Right forelimb (tissue), 1 donor: ENCODE measurements at regions not wholly inside any gene's neighbourhood (a gene's known extent, or its start where the extent isn't known, plus 50 kb on each side); places are given as distances from the start of the nearest gene placed in this dataset.

Experiments
- DNase-seq: peaks from one replicate; pipeline ENCODE4 v3.0.0-alpha.2; 2018

DNA sequence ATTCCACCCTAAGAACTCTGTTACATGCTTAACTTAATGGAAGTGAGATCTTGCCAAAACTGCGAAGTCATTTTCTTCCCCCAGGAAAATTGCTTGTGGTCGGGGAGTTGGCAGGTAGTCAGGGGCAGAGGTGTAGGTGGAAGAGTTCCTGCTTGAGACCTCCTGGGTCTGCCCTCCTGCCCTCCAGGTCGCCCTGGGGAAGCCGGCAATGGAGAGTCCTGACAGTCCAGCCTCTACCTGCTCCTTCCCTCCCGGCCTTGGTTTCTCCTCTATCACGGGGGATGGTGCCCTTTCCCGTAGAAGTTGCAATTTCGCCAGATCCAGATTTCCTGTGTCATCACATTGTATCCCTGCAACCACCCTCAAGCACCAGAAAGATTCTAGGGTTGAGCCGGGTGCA, 463.8 kb downstream of the MATN1 start:
- no peak for DNase-seq

DNA sequence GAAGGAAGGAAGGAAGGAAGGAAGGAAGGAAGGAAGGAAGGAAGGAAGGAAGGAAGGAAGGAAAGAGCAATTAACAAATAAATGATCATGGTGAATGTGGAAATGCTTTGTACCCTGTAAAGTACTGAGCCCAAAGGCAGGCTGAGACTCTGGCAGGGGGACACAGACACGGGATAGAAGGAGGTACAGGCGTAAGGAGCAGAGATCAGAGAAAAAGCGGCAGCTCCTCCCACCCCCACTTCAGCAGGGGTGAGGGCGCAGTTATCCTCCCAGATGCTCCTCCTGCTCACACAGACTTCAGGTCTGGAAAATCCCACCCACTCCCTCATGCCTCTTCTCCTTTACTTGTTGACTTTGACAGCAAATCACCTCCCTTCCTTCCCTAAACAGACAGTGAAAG, 464.5 kb downstream of the MATN1 start:
- DNase-seq: no peak

DNA sequence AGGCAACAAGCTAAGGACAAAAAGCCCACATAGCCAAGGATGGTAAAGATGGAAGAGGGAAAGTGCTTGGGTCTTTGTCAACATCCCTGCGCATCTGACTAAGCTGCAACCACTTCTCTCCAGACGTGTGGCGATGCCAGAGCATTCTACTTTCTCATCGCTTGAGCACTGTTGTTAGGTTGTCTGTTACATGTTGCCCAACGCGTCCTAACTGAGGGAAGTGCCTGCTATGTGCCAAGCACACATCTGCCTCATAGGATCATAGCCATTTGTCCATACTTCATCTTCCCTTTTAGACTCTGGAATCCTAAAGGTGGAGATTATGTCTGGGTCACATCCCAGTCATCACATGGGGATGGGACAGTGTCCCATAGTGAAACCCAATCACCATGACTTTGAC, 464.9 kb downstream of the MATN1 start:
- DNase-seq: no peak

DNA sequence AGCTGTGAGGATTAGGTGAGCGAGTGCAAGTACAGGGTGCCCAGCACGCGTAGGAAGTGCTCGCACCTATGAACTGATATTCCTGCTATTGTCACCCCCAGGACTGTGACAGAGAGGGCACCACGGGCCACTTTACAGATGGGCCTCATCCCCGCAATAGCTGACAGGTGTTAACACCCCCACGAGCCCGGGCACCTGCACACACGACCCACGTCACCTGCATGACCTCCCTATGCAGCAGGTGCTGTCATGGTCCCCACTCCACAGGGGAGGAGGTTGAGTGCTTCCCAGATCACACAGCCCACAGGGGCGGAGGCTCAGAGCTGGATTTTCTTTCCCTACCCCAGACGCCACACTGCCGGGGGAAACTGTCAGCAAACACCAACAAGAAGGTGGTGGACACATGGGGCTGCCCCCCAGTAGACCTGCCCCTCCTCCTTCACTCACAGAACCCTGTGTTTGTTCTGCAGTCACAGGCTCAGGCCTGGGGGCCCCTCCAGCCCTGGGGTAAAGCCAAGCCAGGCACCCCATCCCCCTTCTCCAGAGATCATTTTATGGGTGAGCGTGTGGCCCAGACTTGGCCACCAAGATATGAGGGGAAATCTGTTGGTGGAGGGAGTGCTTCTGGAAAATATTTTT, 465.5 kb downstream of the MATN1 start:
- DNase-seq: no peak

DNA sequence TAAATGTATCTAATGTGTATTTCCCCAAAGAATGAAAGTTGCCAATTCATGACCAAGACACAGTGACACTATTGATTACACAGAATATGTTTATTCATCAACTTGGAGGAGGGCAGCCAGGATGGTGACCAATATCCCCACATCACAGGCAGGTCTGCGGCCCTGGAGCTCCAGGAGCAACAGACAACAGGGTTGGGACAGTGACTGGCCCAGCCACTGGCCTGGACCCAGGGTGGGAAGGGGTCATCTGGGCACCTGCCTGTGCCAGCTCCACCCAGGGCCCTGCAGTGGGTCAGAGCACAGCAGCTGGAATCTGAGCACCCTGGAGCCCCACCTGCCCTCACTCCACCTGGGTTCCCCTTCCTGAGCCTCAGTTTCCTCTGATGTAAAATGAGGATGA, 466.1 kb downstream of the MATN1 start:
- DNase-seq: no peak

DNA sequence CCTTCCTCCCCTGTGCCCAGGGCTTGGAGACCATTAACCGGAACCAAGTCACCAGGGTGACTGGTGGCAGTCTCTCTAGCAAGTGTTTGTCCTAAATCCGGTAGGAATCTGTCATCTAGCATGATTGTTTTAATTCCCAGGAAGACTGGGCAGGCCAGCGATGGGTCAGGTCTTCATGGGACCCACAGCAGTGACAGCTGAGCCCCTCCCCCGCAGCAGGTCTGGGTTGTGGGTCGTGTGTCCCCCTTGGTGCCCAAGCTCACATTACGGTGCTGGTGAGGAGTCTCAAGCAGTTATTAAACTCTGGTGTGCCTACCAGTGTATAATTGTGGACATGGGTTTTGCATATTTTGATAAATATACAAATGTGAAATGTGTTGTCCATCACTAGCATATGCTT, 466.5 kb downstream of the MATN1 start:
- DNase-seq: no peak

DNA sequence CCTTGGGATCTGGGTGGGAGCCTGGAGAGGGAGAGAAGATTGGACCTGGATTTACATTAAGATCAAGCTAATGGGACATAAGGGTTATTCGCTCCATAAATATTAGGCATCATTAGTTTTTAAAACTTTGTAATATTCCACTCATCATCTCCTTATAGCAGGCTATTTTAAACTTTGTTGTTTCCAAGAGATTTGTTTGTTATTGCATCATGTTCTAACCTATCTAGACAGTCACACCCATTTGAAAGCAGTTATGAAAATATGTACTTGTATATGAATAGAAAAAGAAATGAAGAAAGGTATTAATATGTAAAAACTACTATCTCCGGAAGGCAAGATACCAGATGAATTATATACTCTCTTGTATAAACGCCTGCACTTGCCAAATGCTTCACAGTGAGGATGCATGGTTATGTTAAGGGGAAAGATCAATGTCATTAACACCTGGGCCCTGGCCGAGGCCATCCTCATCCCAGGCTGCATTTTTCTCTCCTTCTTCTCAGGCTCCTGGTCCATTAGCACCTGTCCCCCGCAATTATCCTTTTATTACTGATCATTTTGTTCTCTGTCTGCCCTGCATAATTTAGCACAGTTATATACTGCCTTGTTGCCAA, 468.2 kb downstream of the MATN1 start:
- no peak for DNase-seq

DNA sequence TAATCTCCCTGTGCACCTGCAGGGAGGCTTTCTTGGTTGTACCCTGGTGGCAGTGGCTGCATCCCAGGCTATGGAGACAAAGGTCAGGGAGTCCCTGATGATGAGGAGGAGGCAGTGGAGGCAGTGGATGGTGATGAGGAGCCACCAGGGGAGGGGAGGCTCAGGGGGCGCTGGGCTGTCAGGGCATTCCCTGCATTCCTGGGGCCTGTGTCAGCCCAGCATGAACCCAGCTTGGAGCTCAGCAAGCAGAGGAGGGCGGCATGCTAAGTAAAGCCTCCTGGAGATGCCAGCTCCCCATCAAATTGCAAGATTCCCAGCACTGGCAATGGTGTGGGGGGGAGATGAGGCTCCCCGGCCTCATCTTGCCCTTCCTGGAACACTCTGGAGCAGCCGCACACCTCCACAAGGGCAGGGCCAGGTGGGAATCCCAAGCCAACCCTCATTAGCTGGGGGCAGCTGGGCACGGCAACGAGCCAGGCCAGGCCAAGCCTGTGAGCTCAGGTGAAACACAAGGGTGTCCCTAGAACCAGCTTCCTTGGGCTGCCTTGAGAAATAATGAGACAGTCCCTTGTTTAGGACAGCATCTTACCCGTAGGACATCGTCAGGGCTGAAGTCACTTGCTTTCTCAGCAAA, 469.5 kb downstream of the MATN1 start:
- no peak for DNase-seq

DNA sequence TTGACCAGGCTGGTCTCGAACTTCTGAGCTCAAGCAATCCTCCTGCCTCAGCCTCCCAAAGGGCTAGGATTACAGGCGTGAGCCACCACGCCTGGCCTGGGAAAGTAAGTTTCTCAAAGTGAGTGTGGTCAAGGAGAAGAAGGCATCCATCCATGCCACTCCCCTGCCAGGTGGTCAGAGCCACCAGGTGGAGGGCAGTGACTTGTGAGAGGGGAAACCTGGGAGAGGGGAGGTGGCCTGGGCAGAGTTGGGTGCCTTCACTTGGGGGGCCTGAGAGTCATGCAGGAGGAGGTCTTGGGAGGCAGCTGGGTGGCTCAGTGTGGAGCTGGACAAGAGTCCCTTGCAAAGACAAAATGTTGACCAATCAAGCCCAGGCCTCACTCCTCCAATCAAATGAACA, 470.0 kb downstream of the MATN1 start:
- no peak for DNase-seq

DNA sequence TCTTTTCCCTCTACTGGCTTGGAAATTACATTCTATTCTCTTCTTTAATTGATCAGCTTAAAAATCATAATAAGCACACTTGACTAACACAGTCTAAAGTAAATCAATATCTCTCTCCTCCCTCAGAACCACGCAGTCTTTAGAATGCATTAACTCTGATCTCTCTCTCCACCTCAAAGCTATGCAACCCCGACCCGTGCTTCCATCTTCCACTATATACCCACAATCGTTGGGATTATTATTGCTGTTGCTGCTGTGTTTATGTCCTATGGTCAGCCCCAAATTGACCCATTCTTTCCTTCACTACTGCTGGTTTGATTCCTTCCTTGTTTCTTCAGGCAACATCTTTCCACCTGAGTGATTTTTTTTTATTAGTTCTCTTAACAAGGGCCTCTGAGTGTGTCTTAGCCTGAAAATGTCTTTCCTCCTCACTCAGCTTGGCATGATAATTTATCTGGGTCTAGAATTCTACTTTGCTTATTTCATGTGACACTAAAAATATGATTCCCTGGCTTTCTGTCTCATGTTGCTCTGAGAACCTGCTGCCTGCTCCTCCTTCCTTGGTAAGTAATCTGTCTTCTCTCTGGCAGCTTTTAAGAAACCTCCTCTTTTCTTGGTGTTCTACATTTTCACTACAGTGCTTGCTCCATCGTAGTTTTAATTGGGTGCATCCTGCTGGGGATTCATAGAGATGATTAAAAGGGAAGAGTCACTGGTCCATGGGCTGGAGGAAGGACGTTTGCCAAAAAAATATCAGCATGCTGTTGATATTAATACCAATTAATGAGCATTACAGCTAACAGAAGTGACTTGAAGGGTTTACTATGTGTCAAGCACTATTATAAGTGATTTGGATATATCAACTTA, 472.2 kb downstream of the MATN1 start:
- DNase-seq: no peak

DNA sequence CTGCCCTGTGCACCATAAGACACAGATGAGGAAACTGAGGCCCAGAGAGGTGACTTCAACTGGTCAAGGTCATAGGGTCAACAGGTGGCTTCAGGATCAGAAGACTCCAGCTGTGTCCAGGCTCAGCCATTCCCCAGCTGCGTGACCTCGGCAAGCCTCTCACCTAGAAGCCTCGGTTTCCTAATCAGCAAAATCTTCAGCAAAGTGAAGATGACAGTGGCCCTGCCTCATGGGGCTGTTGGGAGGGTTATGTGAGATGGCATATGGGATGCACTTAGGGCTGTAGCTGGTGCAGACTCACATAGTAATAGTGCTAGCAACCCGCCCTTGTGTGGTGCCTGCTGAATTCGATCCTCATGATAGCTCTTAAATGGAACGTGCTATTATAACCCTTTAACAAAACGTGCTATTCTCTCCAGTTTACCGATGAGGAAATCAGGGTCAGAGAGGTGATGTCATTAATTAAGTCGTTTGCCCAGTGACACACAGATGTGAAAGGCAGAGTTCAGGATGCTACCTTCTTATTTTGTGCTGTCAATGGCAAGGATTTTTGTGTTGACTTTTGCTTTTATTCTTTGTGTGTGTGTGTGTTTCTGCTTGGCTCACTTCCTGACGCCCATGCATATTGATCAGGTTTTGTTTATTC, 472.9 kb downstream of the MATN1 start:
- no peak for DNase-seq

DNA sequence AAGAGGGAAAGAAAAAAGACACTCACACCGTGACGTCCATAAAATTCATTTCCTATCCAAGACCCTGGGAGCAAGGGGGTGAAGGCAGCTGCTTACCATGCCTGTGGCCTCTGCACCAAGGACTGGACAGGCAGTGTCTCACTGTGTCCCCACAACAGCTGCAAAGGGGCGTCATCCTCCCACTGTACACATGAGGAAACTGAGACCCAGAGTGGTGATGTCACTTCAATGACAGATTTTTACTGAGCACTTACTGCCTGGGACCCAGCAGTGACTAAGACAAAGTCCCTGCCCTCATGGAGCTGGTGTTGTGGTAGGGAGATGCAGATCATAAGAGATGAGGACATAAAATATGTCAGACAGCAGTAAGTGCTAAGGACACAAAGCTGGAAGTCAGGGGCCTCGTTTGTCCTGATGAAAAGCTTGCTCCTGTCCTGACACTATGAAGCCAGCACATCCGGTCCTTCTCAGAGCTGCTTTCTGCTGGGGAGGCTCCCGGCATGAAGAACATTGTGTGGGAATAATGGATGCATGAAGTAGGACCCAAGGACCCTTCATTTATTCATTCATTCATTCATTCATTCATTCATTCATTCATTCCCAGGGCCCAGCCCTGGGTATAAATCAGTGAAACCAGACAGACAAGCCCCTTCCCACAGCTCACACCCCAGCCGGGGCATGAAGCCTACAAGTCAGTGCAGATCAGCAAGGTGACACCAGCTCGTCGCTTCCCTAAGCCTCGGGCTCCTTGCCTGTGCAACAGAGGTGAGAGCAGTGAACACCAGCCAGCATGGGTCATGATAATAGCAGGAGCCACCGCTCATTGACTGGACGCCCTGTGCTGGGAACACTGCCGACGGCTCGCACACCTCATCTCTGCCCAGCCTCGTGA, 473.7 kb downstream of the MATN1 start:
- no peak for DNase-seq

DNA sequence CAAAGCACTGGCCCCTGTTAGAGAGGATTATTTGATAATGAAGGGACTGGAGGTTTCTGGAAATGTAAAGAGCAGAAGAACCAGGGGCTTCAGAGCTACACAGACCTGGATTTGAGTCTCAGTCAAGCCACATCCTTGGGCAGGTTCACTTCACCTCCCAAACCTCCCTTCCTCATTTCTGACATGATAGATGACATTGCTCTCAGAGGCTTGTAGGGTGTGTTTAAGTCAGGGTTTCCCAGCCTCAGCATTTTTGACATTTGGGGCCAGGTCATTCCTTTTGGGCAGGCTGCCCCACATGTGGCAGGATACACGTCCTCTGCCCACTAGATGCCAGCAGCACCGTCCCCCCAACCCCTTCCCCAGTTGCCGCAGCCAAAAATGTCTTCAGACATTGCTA, 474.6 kb downstream of the MATN1 start:
- DNase-seq: no peak

DNA sequence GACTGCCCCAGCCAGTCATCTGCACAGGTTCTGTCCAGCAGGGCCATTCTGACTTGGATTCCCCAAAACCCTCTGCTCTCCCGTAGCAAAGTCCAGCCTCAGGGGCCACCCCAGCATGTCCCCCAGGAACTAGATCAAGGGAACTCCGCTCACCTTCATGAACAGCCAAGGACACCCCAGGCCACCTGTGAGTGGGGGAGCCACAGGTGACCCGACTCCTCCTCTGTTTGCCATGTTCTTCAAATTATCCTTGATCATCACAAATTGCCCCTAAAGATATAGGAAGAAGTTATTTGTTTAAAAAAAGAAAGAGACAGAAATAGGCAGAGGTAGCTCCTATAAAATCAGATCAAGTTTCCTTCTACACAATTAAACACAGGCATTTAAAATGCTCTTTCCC, 475.0 kb downstream of the MATN1 start:
- no peak for DNase-seq

DNA sequence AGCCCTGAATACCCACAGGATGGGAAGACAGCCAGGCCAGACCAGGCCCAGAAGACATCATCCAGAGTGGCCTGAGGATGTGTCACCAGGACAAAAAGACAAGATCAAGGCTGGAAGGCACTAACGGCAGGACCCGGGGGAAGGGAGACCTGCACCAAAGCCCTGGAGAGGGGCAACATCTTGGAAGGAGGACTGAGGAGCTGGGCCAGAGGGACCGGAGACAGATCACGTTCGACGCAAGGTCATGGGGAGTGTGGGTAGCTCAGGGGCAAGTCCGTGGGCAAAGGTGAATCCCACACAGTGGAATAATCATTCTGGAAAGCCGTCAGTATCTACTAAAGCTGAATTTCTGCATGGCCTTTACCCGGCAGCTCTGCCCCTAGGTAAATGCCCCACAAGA, 478.6 kb downstream of the MATN1 start:
- no peak for DNase-seq

DNA sequence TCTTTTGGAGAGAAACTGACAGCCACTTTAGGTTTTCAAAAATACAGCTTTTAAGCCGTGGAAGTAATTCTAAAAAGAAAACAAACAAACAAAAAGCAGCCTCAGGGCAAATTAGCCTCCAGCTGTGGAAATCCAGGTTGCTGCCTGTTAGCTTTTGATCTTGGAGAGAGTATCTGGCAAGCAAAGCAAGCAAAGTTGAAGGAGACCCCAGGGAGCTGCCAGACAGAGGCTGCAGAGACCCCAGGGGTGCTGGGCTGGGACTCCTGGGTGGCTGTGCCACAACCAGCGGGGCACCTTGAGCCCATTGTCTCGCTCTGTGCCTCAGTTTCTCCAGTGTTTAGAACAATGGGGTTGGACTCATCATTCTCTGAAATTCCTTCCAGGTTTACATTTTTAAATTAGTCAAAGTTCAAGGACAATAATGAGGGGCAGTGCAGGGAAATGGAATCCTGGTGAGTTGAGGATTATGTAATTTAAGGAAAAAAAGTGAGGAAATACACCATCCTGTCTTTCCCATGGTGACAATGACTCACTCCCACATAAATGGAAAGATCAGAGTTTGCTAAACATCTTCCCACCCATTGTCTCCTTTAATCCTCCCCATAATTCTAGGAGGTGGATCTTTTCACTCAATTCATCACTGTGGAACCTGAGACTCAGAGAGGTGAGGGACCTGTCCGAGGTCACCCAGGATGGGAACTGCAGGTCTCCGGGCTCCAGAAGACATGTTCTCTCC, 480.5 kb downstream of the MATN1 start:
- no peak for DNase-seq

DNA sequence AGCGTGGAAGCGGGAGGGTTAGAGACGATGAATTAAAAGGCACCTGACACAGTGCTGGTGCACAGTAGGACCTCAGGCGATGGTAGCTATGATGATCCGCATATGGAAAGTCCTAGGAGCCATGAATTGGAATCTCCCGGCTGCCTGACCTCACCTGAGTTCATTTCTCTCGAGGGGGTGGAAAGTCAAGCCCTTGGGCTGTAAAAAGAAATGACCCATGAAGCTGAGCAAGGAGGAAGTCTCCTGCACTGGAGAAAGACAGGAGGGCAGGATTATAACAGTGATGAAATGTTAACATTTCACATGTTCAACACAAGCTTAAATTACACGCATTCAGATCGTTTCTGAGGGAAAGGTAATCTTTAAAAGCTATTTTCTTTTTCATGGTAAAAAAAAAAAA, 481.2 kb downstream of the MATN1 start:
- DNase-seq: no peak

DNA sequence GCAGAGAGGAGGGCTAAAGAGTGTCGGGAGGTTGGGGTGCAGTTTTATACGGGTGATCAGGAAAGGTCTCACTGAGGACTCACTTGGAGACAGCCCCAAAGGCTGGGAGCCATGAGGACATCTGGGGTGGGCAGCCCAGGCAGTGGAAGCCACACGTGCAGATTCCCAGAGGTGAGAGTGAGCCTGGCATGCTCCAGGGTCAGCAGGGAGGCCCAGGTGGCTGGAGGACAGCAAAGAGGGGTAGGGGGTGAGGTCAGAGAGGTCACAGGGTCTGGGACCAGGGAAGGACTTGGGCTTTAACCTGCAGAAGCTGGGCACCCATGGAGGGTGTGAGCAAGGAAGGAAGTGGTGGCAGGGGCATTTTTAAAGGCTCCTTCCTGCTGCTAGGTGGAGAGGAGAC, 481.7 kb downstream of the MATN1 start:
- no peak for DNase-seq

DNA sequence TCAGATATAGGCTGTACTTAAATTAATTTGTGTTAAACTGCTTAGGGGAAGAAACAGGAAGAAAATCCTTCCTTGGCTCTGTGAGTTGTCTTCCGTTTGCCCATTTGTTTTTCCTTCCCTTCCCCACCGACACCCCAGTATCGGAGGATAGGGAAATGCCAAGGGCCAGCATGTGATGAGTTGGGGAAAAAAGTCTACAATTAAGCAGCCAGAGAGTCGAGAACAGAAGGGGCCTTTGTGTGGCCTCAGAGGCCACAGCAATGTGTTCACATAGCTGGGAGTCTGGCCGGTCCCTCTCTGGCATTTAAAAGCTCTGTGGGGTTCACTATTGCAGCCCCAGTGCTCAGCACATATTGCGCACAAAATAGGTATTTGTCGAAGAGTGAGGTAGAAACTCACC, 489.3 kb downstream of the MATN1 start:
- DNase-seq: no peak

DNA sequence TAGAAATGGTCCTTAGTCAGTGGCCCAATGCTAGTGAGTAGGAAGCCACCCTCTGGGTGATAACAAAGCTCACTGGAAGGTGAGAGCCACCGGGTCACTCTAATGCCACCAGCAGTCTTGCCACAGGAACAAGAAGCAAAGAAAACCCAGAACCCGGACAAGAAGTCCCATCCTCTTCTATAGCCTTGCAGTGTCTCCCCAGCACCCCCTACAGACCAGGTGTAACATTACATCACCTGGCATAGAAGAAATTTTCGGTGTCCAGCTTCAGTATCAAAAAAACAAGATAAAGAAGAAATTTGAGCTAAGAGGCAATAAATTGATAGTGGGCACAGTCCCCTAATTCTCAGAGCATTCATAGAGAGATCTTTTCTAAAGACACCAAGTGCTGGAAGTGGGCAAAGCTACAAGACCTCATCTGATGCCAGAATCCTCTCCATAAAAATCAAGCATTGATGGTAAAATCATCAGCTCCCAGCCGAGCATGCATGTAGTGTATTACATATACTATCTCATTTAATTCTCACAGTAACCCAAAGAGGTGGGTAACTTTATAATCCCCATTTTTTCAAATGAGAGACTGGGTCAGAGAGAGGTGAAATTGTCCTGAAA, 491.0 kb downstream of the MATN1 start:
- no peak for DNase-seq

DNA sequence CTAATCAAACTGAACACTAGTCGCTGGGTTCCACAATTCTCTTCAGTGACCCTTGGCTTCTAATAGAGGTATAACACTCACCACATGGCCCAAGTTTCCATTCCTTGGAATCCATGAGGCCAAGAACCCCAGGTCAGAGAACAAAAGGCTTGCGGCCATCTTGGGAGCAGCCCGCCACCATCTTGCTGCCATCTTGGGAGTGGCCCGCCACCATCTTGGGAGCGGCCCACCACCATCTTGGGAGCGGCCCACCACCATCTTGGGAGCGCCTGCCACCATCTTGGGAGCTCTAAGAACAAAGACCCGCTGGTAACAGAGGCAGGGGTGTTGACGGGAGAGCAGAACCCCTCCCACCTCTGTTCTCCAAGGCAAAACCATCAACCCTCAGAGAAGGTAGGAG, 493.4 kb downstream of the MATN1 start:
- DNase-seq: no peak
